Heart right ventricle (tissue), 16 donors: ENCODE measurements at regions not wholly inside any gene's neighbourhood (a gene's known extent, or its start where the extent isn't known, plus 50 kb on each side); places are given as distances from the start of the nearest gene placed in this dataset.

Experiments
- ATAC-seq, 8 donors: fragments of 200-7000 bp; cut with Tn5 transposase; one replicate each; pipeline ENCODE4 v1.9.1; 2020; ENCODE audit warnings: mild to moderate bottlenecking in 8 of 8, moderate library complexity in 8 of 8, moderate number of reproducible peaks in 1 of 8
- DNase-seq, 2 donors: peaks; one replicate each; pipeline ENCODE4 v3.0.0-alpha.2; 2020
- H3K27ac ChIP-seq, 10 donors: fragments of 200-600 bp; sonication (generic) in 2 of 10; one replicate each; pipeline versions ENCODE4 v1.5.0 to v1.8.0; 2020 to 2022; ENCODE audit warnings: mild to moderate bottlenecking in 3 of 10
- H3K27me3 ChIP-seq, 7 donors: fragments of 200-600 bp; one replicate each; pipeline ENCODE4 v1.8.0; 2021 to 2022; ENCODE audit warnings: mild to moderate bottlenecking in 2 of 7
- H3K36me3 ChIP-seq, 9 donors: fragments of 200-600 bp; sonication (generic) in 1 of 9; one replicate each; pipeline versions ENCODE4 v1.5.0 to v1.8.0; 2020 to 2022; ENCODE audit warnings: mild to moderate bottlenecking in 2 of 9
- H3K4me1 ChIP-seq, 9 donors: fragments of 200-600 bp; sonication (generic) in 1 of 9; one replicate each; pipeline versions ENCODE4 v1.5.0 to v1.8.0; 2020 to 2022; ENCODE audit warnings: mild to moderate bottlenecking in 4 of 9
- H3K4me3 ChIP-seq, 10 donors: fragments of 200-600 bp; sonication (generic) in 2 of 10; one replicate each; pipeline versions ENCODE4 v1.5.0 to v1.8.0; 2020 to 2022; ENCODE audit warnings: mild to moderate bottlenecking in 7 of 10, moderate library complexity in 2 of 10
- H3K9me3 ChIP-seq, 11 donors: fragments of 200-600 bp in 10 of 11; sonication (generic) in 2 of 11; one replicate each; pipeline versions ENCODE4 v1.5.0 to v1.8.0; 2013 to 2022; ENCODE audit warnings: mild to moderate bottlenecking in 2 of 11, control low read depth in 1 of 11, moderate library complexity in 1 of 11
- WGBS, 2 donors: extraction: QIAGEN DNeasy Blood & Tissue Kit; methylation state at CpG; one replicate each; pipeline ENCODE4 v1.1.7; 2013; ENCODE audit warnings: inconsistent platforms in 1 of 2; 5-methylcytosine and 5-hydroxymethylcytosine counted together
- intact Hi-C, 10 donors: fragments of 100-400 bp; cut with DNase I; formaldehyde crosslinking; loops; one replicate each; pipeline versions ENCODE4 v1.11.1 to v1.14.2; 2022
- TF ChIP-seq, protein P1 (sequence below), 9 donors: fragments of 200-600 bp; sonication (generic) in 2 of 9; IDR thresholded peaks; one replicate each; pipeline versions ENCODE4 v1.5.0 to v1.8.0; 2021 to 2022; ENCODE audit warnings: antibody characterized with exemption in 9 of 9, mild to moderate bottlenecking in 5 of 9, moderate library complexity in 1 of 9
- donor health status: Arrhythmogenic right ventricular cardiomyopathy.
- donor health status: ischemic (EF 13 %, LVEDD 7.1; RV severe dilation, severe dysfunction).
- donor health status: healthy with polysubstance abuse.
- donor health status: DM: no; HTN: yes; CAD: no.
- donor health status: DM: no; HTN: no; CAD: no.
- donor health status: ischemic (EF 25% LVEDD 6.9; RV normal size, moderate dysfunction).
- donor health status: ischemic (EF 25% LVEDD 5.7; RV mildly dilated, moderate dysfunction).
- donor health status: healthy.
- donor health status: DM: yes; HTN: yes; CAD: no.
- donor health status: Ischemic cardiomyopathy.
- donor health status: ischemic (EF 35%, LVEDD 5.7; RV mildly dilated, moderate dysfunction).
- donor health status: nonischemic (EF 11% LVEDD 7.7; RV severe dilation, severe dysfunction).
- donor health status: DM: yes; HTN: yes; CAD: no.
- donor health status: PGD.
- donor health status: ischemic (EF 29% LVEDD 5.4; RV normal size, mild dysfunction).
- donor health status: nonischemic (EF 23%, LVEDD 6.1; RV moderate dilation, normal function).

DNA sequence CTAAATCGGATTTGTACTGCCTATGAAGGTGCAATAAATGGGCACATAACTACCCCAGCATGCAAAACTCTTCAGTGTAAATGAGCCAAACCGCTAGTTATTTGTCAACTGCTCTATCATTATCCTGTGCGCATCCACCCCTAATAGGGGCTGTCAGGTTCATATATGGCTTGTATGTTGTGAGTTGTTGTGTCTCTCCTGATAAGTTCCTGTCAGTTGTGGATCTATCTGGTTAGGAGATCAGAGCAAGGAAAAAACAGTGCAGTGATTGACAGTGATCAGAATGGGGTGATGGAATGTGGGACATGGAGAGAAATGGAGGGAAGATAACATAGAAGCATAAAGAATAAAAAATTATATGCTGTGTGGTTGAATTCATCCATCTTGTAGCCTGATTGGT is 686.9 kb upstream of the ID4 start:
- DNase-seq: no peak
- no peaks in the 10 kb centered on the region for H3K9me3 ChIP-seq
- H3K27ac ChIP-seq: no peak overlapping the region
- WGBS, 2 donors: 85 to 88% methylated on average over 3 of the region's 3 CpGs
- no peak for ATAC-seq
- peaks cover 0 to 13% (median 4%) of the 10 kb centered on the region in 9 donors for H3K4me1 ChIP-seq
- H3K27me3 ChIP-seq: no peaks in the 10 kb centered on the region
- intact Hi-C loops: no loop called here
- TF ChIP-seq, protein P1, sequence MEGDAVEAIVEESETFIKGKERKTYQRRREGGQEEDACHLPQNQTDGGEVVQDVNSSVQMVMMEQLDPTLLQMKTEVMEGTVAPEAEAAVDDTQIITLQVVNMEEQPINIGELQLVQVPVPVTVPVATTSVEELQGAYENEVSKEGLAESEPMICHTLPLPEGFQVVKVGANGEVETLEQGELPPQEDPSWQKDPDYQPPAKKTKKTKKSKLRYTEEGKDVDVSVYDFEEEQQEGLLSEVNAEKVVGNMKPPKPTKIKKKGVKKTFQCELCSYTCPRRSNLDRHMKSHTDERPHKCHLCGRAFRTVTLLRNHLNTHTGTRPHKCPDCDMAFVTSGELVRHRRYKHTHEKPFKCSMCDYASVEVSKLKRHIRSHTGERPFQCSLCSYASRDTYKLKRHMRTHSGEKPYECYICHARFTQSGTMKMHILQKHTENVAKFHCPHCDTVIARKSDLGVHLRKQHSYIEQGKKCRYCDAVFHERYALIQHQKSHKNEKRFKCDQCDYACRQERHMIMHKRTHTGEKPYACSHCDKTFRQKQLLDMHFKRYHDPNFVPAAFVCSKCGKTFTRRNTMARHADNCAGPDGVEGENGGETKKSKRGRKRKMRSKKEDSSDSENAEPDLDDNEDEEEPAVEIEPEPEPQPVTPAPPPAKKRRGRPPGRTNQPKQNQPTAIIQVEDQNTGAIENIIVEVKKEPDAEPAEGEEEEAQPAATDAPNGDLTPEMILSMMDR (IDR thresholded peaks at IDR 0.05): no peak
- H3K36me3 ChIP-seq: no peaks in the 10 kb centered on the region
- no peak overlapping the region for H3K4me3 ChIP-seq

DNA sequence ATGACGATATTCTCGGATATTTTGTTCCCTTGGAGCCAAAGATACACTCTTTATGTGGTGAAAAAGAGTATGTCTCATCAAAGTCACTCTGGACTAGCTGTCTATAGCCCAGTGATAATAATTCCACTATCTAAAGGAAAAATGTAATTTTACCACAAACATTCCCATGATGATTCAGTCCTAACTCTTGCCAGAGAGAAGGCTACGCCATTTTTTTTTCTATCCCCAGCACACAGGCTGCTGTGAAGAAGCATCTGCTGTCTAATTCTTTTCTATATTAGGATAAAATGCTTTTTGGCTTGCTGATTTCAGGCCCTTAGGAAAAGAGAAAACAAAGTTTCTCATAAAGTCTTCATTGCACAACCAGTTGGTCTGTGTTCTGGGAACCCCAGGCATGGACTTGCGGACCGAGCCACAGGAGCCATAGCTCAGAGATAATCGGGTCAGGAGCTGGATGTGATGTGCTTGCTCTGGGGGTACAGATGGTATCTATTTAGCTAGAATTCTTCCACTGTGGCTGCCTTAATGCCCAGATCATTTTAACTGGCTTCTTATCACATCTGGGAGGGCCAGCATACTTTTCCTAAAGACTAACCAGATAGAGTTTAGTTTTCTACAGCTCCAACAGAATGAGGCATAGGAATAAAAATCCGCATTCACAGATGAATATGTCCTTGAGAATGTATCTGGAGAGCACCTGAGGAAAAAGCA is 683.7 kb upstream of the ID4 start:
- WGBS, 2 donors: 64 to 67% methylated on average over 7 of the region's 7 CpGs
- intact Hi-C loops: no loop called here
- no peaks in the 10 kb centered on the region for H3K27me3 ChIP-seq
- H3K9me3 ChIP-seq: no peaks in the 10 kb centered on the region
- H3K4me3 ChIP-seq: no peak overlapping the region
- H3K4me1 ChIP-seq: peaks cover 0 to 13% (median 4%) of the 10 kb centered on the region in 9 donors
- TF ChIP-seq, protein P1 (IDR thresholded peaks at IDR 0.05): no peak
- DNase-seq (no peak), ATAC-seq (peak in 7 of 8 donors; percentile 59 to 77 (median 72))
- H3K36me3 ChIP-seq: no peaks in the 10 kb centered on the region
- H3K27ac ChIP-seq: peak overlapping the region in 6 of 10 donors; percentile 9 to 62 (median 53)

DNA sequence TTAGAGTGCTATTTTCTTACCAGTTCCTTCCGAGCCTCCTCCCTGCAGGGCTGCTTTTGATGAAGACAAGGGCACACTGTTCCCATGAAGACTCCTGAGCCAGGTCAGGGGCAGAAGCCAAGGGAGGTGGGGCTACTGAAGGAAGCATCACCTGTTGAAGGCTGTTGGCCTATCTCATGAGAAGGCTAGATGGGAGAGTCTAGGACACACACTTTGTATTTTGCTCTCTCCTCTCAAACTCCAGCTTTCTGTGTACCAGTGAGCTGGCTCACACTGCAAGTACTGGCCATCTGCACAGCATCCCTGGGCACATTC is 683.2 kb upstream of the ID4 start:
- H3K36me3 ChIP-seq: no peaks in the 10 kb centered on the region
- ATAC-seq (peak in 1 of 8 donors; percentile 17), DNase-seq (no peak)
- peak overlapping the region in 7 of 10 donors; percentile 9 to 62 (median 52) for H3K27ac ChIP-seq
- H3K4me1 ChIP-seq: peaks cover 0 to 13% (median 4%) of the 10 kb centered on the region in 9 donors
- TF ChIP-seq, protein P1 (IDR thresholded peaks at IDR 0.05): no peak
- intact Hi-C loops: no loop called here
- WGBS, 2 donors: 84 to 85% methylated on average over 1 of the region's 1 CpG
- no peak overlapping the region for H3K4me3 ChIP-seq
- H3K27me3 ChIP-seq: no peaks in the 10 kb centered on the region
- H3K9me3 ChIP-seq: no peaks in the 10 kb centered on the region

DNA sequence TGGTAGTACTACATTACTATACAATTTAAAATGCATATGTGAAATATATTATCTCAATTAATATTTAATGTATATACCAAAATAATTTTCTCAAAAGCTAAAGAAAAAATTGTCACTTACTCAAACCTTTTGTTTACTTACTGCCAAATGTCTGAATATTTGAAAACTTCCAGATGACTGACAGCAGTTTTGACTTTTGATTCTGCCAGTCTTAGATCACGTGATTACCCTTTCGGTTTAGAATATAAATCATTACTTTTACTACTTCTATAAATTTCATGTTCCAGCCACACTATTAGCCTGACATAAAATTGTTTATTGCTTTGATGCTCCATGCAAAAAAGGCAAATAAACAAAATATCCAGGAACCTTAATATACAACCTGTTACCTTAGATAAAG is 680.7 kb upstream of the ID4 start:
- Histone ChIP-seq H3K4me1 (peaks cover 0 to 24% (median 4%) of the 10 kb centered on the region in 9 donors), H3K4me3 (no peak overlapping the region), H3K27ac (no peak overlapping the region), H3K36me3 (no peaks in the 10 kb centered on the region), H3K9me3 (no peaks in the 10 kb centered on the region), H3K27me3 (no peaks in the 10 kb centered on the region)
- WGBS, 2 donors: 87 to 91% methylated on average over 2 of the region's 2 CpGs
- ATAC-seq (no peak), DNase-seq (no peak)
- intact Hi-C loops: no loop called here
- TF ChIP-seq, protein P1 (IDR thresholded peaks at IDR 0.05): no peak
